Activated CD4-positive, alpha-beta memory T cell treated with anti-CD3 and anti-CD28 coated beads for 36 hours (primary cell): ENCODE measurements at regions not wholly inside any gene's neighbourhood (a gene's known extent, or its start where the extent isn't known, plus 50 kb on each side); places are given as distances from the start of the nearest gene placed in this dataset.

Source experiments
- CTCF ChIA-PET: fragments of 350-600 bp; sonication (Branson Sonifier 250); formaldehyde crosslinking; loops from one replicate; lab custom pipeline; 2021; ENCODE audit warnings: antibody characterized with exemption, inconsistent platforms; lab: Charles Lee
- POLR2A ChIA-PET: fragments of 350-600 bp; sonication (Branson Sonifier 250); formaldehyde crosslinking; loops from one replicate; lab custom pipeline; 2021; ENCODE audit warnings: antibody characterized with exemption; lab: Charles Lee
- DNase-seq: peaks from one replicate; pipeline ENCODE4 v3.0.0-alpha.2; 2020
- H3K27ac Mint-ChIP-seq: one replicate; pipeline ENCODE4 v1.8.0; 2021; ENCODE audit warnings: mixed read lengths
- H3K27me3 Mint-ChIP-seq: one replicate; pipeline ENCODE4 v1.8.0; 2021; ENCODE audit warnings: mixed read lengths
- H3K36me3 Mint-ChIP-seq: one replicate; pipeline ENCODE4 v1.8.0; 2021; ENCODE audit warnings: mixed read lengths
- H3K4me1 Mint-ChIP-seq: one replicate; pipeline ENCODE4 v1.8.0; 2021; ENCODE audit warnings: low read depth, mixed read lengths
- H3K4me3 Mint-ChIP-seq: one replicate; pipeline ENCODE4 v1.8.0; 2021; ENCODE audit warnings: mild to moderate bottlenecking, mixed read lengths
- H3K9me3 Mint-ChIP-seq: one replicate; pipeline ENCODE4 v1.8.0; 2021; ENCODE audit warnings: mixed read lengths
- intact Hi-C: fragments of 100-400 bp; cut with micrococcal nuclease; formaldehyde crosslinking; loops from one replicate; pipeline ENCODE4 v1.15.1; 2023

DNA sequence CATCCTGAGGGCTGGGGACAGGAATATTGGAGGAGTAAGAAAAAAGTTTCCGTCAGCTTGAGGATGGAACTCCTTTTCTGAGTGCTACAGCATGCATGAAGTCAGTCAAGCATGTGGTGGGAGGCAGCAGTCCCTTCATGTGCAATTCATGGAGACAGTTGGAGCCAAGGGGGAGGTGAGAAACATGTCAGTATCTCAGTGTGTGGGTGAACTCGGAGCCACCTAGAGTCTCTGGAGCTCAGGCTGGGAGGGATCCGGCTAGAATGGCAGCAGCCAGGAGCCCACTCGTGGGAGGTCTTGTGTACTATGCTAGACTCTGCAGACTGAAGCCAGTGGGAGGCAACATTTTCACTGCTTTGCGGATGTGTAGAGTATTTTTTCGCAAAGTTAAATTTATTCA is 60.3 kb downstream of the AVPR1A start:
- no peaks in the 10 kb centered on the region for H3K36me3 Mint-ChIP-seq
- H3K27ac Mint-ChIP-seq: no peak overlapping the region
- intact Hi-C loops: no loop called here
- peaks cover 6% of the 10 kb centered on the region for H3K27me3 Mint-ChIP-seq
- H3K9me3 Mint-ChIP-seq: no peaks in the 10 kb centered on the region
- ChIA-PET POLR2A (no interaction called here), CTCF (no interaction called here)
- no peak overlapping the region for H3K4me3 Mint-ChIP-seq
- no peak for DNase-seq
- H3K4me1 Mint-ChIP-seq: no peaks in the 10 kb centered on the region

DNA sequence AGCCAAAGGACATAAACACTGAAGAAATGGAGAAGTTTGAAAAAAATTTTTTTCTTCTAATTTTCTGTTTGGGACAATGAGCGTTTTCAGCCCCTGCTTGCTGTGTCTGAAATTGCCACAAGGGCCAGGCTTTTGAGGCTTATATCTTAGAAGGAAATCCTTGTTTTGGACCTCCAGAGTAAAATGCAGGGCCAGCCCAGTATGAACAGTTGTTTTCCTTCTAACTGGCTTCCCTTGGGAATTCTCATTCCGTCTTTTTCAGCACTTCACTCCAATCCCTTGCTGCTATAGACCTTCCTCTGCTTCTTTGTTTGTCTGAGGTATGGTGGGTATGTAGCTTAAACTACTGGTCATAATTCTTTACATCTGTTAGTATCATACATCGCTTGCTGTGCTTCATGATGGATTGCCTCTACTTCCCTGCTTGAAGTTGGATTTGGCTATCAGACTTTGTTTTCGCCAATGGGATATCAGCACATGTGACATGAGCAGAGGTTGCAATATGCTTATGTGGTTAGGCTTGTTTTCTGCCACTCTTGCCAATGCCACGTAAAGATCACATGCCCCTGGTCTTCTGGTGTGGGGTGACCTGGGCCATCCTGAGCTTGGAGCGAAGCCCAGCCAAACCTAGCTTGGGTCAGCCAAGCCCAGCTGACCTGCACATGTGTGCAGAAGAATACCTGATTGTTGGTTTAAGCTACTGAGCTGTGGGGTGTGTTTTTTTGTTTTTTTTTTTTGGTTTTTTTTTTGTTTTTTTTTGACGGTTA is 64.7 kb downstream of the AVPR1A start:
- H3K4me3 Mint-ChIP-seq: no peak overlapping the region
- ChIA-PET POLR2A (no interaction called here), CTCF (no interaction called here)
- H3K27ac Mint-ChIP-seq: no peak overlapping the region
- intact Hi-C loops: no loop called here
- no peaks in the 10 kb centered on the region for H3K9me3 Mint-ChIP-seq
- no peaks in the 10 kb centered on the region for H3K36me3 Mint-ChIP-seq
- peaks cover 6% of the 10 kb centered on the region for H3K27me3 Mint-ChIP-seq
- no peaks in the 10 kb centered on the region for H3K4me1 Mint-ChIP-seq
- DNase-seq: no peak

DNA sequence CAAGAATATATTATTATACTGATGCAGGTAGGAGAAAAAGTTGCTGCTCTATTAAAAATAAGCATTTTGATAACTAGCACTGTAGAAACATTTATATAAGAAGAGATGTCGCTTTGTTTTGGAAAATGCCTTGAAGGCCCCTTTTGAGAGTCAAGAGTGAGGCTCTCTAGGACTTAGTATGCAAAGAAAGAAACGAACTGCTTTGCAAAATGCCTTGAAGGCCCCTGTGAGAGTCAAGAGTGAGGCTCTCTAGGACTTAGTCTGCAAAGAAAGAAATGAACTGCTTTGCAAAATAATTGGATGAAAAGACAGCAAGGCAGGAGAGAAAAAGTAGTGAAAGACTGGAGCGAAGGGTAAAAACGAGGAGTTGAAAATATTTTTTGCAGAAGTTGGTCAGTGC is 65.9 kb downstream of the AVPR1A start:
- H3K9me3 Mint-ChIP-seq: no peaks in the 10 kb centered on the region
- no peak overlapping the region for H3K27ac Mint-ChIP-seq
- H3K4me1 Mint-ChIP-seq: no peaks in the 10 kb centered on the region
- no peaks in the 10 kb centered on the region for H3K36me3 Mint-ChIP-seq
- DNase-seq: no peak
- no peak overlapping the region for H3K4me3 Mint-ChIP-seq
- no peaks in the 10 kb centered on the region for H3K27me3 Mint-ChIP-seq
- intact Hi-C loops: no loop called here
- CTCF ChIA-PET: no interaction called here
- POLR2A ChIA-PET: no interaction called here

DNA sequence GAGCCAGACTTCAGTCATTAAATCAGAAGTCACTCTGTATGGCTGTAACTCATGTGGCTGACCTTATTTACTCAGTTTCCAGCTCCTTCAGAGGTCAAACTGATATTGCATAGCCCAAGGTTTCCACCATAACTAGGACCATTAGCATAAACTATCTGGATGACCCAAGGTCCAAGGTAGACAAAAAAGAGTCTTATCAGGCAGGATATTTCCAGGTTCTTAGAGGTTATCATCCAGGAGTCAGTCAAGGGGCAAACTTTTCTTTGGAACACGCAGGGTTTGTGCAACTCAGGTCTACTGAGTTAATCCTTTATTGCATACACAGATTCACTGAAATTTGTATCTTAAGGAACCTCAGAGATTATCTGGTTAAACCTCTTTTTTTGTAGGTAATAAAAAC is 66.5 kb downstream of the AVPR1A start:
- CTCF ChIA-PET: no interaction called here
- H3K4me3 Mint-ChIP-seq: no peak overlapping the region

DNA sequence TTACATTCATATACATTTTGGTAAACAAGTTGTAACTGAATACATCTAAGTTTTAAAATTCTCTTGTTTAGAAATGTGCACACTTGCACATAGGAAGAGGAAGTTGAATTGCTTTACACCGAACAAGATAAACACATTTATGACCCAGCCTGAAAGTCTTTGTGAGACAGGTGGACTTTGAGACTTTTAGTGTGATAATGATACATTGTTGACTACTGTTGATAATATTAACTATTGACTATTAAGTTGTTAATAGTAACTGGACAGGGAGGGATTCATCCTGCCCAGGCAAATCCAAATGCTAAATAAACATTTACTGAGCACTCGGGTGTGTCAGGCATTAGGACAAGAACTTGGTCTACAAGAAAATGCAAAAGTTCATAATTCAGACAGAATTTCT is 68.0 kb downstream of the AVPR1A start:
- ChIA-PET POLR2A (no interaction called here), CTCF (no interaction called here)
- H3K27me3 Mint-ChIP-seq: no peaks in the 10 kb centered on the region

More for the DNA sequence above, 66.5 kb downstream of the AVPR1A start:
- POLR2A ChIA-PET: no interaction called here
- no peak for DNase-seq
- Mint-ChIP-seq H3K27me3 (no peaks in the 10 kb centered on the region), H3K4me1 (no peaks in the 10 kb centered on the region), H3K9me3 (no peaks in the 10 kb centered on the region), H3K27ac (no peak overlapping the region), H3K36me3 (no peaks in the 10 kb centered on the region)
- intact Hi-C loops: no loop called here

DNA sequence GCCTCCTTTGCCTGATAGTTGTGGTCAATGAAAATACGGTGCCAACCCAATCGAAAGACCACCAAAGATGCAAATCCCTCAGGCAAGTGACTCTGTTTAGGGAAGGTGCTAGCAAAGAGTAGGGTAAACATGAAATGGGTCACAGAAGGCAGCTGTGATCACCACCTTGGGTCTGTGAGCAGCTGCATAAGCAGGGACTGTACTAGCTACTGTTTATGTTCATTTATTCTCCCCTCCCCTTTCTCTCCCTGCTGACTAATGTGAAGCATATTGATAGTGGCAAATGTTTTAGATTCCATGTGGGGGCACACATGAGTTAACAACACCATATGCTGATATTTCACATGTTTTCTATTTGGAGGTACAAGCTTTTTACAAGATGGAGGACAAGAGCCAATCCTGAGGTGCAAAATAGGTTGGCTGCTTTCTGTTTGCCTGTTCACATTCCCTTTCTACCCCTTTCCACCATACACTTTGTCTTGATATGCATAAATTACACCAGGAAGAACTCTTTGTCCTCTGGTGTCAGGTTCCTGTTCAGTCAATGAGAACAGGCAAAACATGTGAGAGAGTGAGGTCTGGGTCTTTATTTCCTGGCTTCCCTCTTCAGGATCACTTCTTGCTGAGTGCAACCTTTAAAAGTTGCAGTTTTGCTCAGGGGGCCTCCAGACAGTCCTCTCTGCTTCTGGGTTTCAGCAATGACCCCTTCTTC is 71.1 kb downstream of the AVPR1A start:
- H3K27ac Mint-ChIP-seq: no peak overlapping the region
- no peaks in the 10 kb centered on the region for H3K4me1 Mint-ChIP-seq
- CTCF ChIA-PET: no interaction called here
- DNase-seq: no peak
- H3K4me3 Mint-ChIP-seq: no peak overlapping the region
- POLR2A ChIA-PET: no interaction called here
- no peaks in the 10 kb centered on the region for H3K9me3 Mint-ChIP-seq
- intact Hi-C loops: no loop called here
- no peaks in the 10 kb centered on the region for H3K36me3 Mint-ChIP-seq
- H3K27me3 Mint-ChIP-seq: no peaks in the 10 kb centered on the region

More for the DNA sequence above, 68.0 kb downstream of the AVPR1A start:
- intact Hi-C loops: no loop called here
- H3K9me3 Mint-ChIP-seq: no peaks in the 10 kb centered on the region
- H3K4me3 Mint-ChIP-seq: no peak overlapping the region
- no peak for DNase-seq
- H3K36me3 Mint-ChIP-seq: no peaks in the 10 kb centered on the region
- no peak overlapping the region for H3K27ac Mint-ChIP-seq
- no peaks in the 10 kb centered on the region for H3K4me1 Mint-ChIP-seq

DNA sequence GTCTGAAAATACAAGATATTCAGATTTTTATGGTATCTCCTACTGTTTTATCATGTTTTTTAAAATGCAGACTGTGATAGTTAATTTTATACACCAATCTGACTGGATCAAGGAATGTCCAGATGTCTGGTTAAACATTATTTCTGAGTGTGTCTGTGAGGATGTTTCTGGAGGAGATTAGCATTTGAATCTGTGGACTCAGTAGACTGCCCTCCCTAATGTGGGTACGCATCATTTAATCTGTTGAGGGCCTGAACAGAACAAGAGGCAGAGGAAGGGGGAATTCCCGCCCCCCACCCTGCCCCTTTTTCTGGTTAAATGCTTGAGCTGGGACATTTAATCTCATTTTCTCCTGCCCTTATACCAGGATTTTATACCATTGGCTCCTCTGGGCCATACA is 72.1 kb downstream of the AVPR1A start:
- no peaks in the 10 kb centered on the region for H3K4me1 Mint-ChIP-seq
- no peak overlapping the region for H3K27ac Mint-ChIP-seq
- no peaks in the 10 kb centered on the region for H3K9me3 Mint-ChIP-seq
- ChIA-PET CTCF (no interaction called here), POLR2A (no interaction called here)
- intact Hi-C loops: no loop called here
- no peaks in the 10 kb centered on the region for H3K36me3 Mint-ChIP-seq
- no peak overlapping the region for H3K4me3 Mint-ChIP-seq
- peaks cover 2% of the 10 kb centered on the region for H3K27me3 Mint-ChIP-seq
- no peak for DNase-seq

DNA sequence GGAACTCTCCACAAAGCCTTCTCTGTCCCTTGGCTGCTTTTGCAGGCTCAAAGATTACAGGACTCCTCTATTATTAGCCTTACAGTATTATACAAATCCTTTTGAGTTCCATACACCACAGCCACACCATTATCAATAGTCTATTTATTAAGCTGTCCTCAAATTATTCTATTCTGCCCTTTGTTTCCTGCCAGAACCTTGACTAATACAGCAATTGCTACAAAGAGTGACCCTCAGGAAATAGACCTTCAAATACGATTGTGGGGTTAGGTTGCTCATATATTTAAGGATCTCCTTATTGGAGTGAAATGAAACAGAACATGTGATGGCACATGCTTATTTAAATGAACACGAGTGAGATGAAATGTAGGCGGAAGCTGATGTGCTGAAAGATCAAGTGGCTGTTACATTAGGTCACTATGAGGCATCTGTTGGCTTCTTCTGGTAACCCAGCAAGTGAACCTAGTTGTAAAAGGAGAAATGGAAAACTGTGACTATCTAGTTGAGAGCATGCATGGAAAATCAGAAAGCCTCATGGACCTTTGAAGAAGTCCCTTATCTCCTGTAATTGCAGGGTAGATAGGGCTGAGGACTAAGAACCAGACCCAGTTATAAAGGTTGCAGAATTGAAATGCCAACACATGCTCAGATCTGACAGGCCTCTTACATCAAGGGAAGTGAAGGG is 75.5 kb downstream of the AVPR1A start:
- no peaks in the 10 kb centered on the region for H3K4me1 Mint-ChIP-seq

DNA sequence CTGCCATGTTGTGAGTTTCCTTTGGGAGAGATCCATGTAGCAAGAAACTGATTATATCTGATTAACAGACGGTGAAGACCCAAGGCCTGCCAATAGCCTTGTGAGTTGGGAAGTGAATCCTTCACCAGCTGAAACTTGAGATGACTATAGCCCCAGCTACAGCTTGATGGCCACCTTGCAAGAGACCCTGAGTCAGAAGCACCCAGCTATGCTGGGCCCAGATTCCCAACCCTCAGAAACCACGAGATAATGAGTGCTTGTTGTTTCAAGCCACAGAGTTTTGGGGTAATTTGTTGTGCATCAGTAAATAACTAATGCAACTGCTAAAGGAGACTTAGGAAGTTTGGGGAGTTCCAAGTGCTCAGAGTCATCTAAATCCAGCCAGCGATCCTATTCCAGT is 80.3 kb downstream of the AVPR1A start:
- H3K9me3 Mint-ChIP-seq: no peaks in the 10 kb centered on the region
- no peak for DNase-seq
- H3K27ac Mint-ChIP-seq: no peak overlapping the region
- CTCF ChIA-PET: no interaction called here
- intact Hi-C loops: no loop called here
- no peaks in the 10 kb centered on the region for H3K4me1 Mint-ChIP-seq
- H3K36me3 Mint-ChIP-seq: no peaks in the 10 kb centered on the region
- H3K27me3 Mint-ChIP-seq: peaks cover 2% of the 10 kb centered on the region
- H3K4me3 Mint-ChIP-seq: no peak overlapping the region
- POLR2A ChIA-PET: no interaction called here

More for the DNA sequence above, 75.5 kb downstream of the AVPR1A start:
- no peak for DNase-seq
- no peaks in the 10 kb centered on the region for H3K36me3 Mint-ChIP-seq
- intact Hi-C loops: no loop called here
- peaks cover 2% of the 10 kb centered on the region for H3K27me3 Mint-ChIP-seq
- no peak overlapping the region for H3K27ac Mint-ChIP-seq
- no peaks in the 10 kb centered on the region for H3K9me3 Mint-ChIP-seq
- H3K4me3 Mint-ChIP-seq: no peak overlapping the region
- ChIA-PET POLR2A (no interaction called here), CTCF (no interaction called here)

DNA sequence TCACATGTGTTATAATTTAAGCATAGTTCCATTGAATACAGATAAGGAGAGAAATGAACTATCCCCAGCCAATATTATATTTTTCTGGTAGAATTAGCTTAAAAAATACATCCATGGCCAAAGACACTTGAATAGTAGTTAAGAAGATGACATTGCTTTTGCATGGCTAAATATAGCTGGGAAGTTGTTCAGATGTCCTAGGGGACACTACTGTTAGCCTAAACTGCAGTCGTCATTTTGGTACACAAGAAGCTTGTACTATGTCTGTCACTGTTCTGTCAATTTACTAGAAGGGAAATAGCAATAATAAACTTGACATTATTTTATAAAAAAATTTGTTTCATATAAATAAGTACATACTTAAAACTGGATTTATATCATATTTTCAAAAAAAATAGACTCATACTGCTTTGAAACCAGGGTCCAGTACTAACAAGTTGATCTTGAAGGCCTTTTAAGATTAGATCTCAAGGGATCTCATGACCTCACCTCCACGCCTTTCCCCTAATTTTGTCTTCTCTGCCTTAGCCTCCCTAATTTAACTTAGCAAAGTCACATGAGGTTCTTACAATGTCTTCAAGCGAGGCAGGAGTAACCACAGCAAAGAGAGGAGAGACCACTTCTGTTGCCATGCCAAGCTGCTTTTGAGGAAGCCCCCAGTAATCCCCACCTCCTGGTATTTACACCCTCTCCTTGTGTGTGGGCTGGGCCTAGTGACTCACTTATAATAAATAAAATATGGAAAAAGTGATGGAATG is 81.0 kb downstream of the AVPR1A start:
- H3K4me3 Mint-ChIP-seq: no peak overlapping the region
- no peaks in the 10 kb centered on the region for H3K9me3 Mint-ChIP-seq
- H3K4me1 Mint-ChIP-seq: no peaks in the 10 kb centered on the region
- ChIA-PET POLR2A (no interaction called here), CTCF (interaction anchor here (1.2 kb wide), 1 partner anchor 286 kb away, joined by 3 read pairs; no protein-coding TSS in a partner anchor)
- no peaks in the 10 kb centered on the region for H3K36me3 Mint-ChIP-seq
- DNase-seq: no peak
- intact Hi-C loops: loop anchor here (5.0 kb wide), 2 partner anchors 263 to 633 kb away; no protein-coding TSS in a partner anchor
- no peak overlapping the region for H3K27ac Mint-ChIP-seq
- H3K27me3 Mint-ChIP-seq: peaks cover 2% of the 10 kb centered on the region

DNA sequence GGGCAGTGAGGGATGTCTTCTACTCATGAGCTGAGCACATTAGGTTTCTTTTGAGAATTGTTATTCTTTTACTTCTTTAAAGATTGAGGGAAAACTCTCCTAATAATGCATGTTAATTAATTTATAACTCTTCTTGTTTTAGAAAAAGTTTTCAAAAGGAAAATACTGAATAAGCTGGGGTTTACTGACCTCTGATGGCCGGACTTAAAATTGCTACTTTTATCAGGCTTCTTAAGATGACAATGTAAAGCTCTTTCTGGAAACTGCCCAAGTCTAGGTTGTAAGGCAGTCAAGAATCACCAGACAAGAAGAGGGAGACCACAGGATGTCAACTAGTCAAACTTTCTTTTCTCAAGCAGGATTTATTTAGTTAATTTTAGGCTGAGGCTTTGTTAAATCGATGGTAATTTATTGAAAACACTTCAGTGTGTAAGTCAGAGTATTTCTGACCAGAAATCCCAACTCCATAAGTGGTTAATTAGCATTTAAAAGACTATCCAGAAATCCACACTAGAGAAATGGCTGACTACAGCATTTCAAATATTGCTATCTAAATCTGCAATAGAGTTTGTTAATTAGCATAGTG is 82.1 kb downstream of the AVPR1A start:
- POLR2A ChIA-PET: no interaction called here
- no peaks in the 10 kb centered on the region for H3K27me3 Mint-ChIP-seq
- CTCF ChIA-PET: interaction anchor here (0.7 to 1.3 kb wide), 5 partner anchors 9 to 488 kb away, joined by 3 to 5 read pairs (median 4); no protein-coding TSS in a partner anchor
- DNase-seq: no peak
- H3K36me3 Mint-ChIP-seq: no peaks in the 10 kb centered on the region
- no peak overlapping the region for H3K4me3 Mint-ChIP-seq
- H3K27ac Mint-ChIP-seq: no peak overlapping the region
- H3K4me1 Mint-ChIP-seq: no peaks in the 10 kb centered on the region
- H3K9me3 Mint-ChIP-seq: no peaks in the 10 kb centered on the region
- intact Hi-C loops: loop anchor here (5.0 kb wide), 2 partner anchors 262 to 632 kb away; no protein-coding TSS in a partner anchor
